Common myeloid progenitor, CD34-positive (primary cell): ENCODE measurements at regions not wholly inside any gene's neighbourhood (a gene's known extent, or its start where the extent isn't known, plus 50 kb on each side); places are given as distances from the start of the nearest gene placed in this dataset.

ENCODE experiments used
- CTCF ChIA-PET: fragments of 350-600 bp; sonication (Branson Sonifier 250); formaldehyde crosslinking; loops from one replicate; lab custom pipeline; 2021; ENCODE audit warnings: antibody characterized with exemption; lab: Charles Lee
- POLR2A ChIA-PET: fragments of 350-600 bp; sonication (Branson Sonifier 250); formaldehyde crosslinking; loops from one replicate; lab custom pipeline; 2021; ENCODE audit warnings: antibody characterized with exemption; lab: Charles Lee
- DNase-seq, 3 donors: peaks; one replicate each; pipeline versions ENCODE4 v3.0.0 to v3.0.0-alpha.2; 2013
- H3K27ac ChIP-seq, 2 experiments: 1 replicate in 1 of 2; 2 replicates in 1 of 2; pipeline ENCODE4 v1.7.0; 2013; ENCODE audit warnings: inconsistent platforms in 2 of 2, low read length in 2 of 2, mild to moderate bottlenecking in 2 of 2, low read depth in 1 of 2, moderate library complexity in 1 of 2; ENCODE audit not compliant: severe bottlenecking in 2 of 2, insufficient read depth in 1 of 2, poor library complexity in 1 of 2
- H3K27me3 ChIP-seq, 5 experiments: replicated peaks in 2 of 5; 1 replicate in 3 of 5; 2 replicates in 2 of 5; pipeline versions ENCODE4 v1.6.1 to v1.7.0; 2013; ENCODE audit warnings: low read length in 4 of 5, mild to moderate bottlenecking in 2 of 5, moderate library complexity in 2 of 5, inconsistent platforms in 1 of 5; ENCODE audit not compliant: insufficient read depth in 5 of 5, control insufficient read depth in 4 of 5
- H3K36me3 ChIP-seq, 4 experiments: 1 replicate in 2 of 4; 2 replicates in 2 of 4; pipeline versions ENCODE4 v1.6.1 to v1.7.0; 2013; ENCODE audit warnings: low read length in 3 of 4, control low read depth in 1 of 4, mild to moderate bottlenecking in 1 of 4; ENCODE audit not compliant: control insufficient read depth in 4 of 4, insufficient read depth in 4 of 4
- H3K4me1 ChIP-seq, 4 experiments: 1 replicate in 3 of 4; 2 replicates in 1 of 4; pipeline versions ENCODE4 v1.6.1 to v1.7.1; 2013; ENCODE audit warnings: low read length in 3 of 4, mild to moderate bottlenecking in 3 of 4, control low read depth in 1 of 4, inconsistent platforms in 1 of 4, moderate library complexity in 1 of 4; ENCODE audit not compliant: control insufficient read depth in 4 of 4, insufficient read depth in 4 of 4; ENCODE audit errors: control extremely low read depth in 1 of 4
- H3K4me3 ChIP-seq, 7 experiments: 1 replicate in 4 of 7; 2 replicates in 3 of 7; pipeline versions ENCODE4 v1.5.1 to v1.7.0; 2013; ENCODE audit warnings: mild to moderate bottlenecking in 7 of 7, low read length in 6 of 7, moderate library complexity in 6 of 7, inconsistent platforms in 2 of 7, low read depth in 2 of 7, control low read depth in 1 of 7; ENCODE audit not compliant: insufficient read depth in 4 of 7, control insufficient read depth in 1 of 7; ENCODE audit errors: extremely low read depth in 1 of 7
- H3K9me3 ChIP-seq, 5 experiments: 1 replicate in 4 of 5; 2 replicates in 1 of 5; pipeline versions ENCODE4 v1.6.1 to v1.7.1; 2013; ENCODE audit warnings: low read length in 4 of 5, mild to moderate bottlenecking in 2 of 5, inconsistent platforms in 1 of 5, low read depth in 1 of 5, moderate library complexity in 1 of 5; ENCODE audit not compliant: control insufficient read depth in 4 of 5, insufficient read depth in 2 of 5; ENCODE audit errors: control extremely low read depth in 1 of 5
- WGBS: methylation state at CpG from one replicate; pipeline ENCODE4 v1.1.5; 2013; ENCODE audit not compliant: insufficient coverage; 5-methylcytosine and 5-hydroxymethylcytosine counted together

- peak overlapping the region in 1 of 7 experiments; percentile 28 for H3K4me3 ChIP-seq
- no peaks in the 10 kb centered on the region for H3K36me3 ChIP-seq
- 10% methylated on average over 2 of the region's 7 CpGs for WGBS
- peak in 2 of 3 donors; percentile 48 to 54 for DNase-seq
- no peaks in the 10 kb centered on the region for H3K27me3 ChIP-seq
- CTCF ChIA-PET, result interaction anchor here (0.8 to 8.4 kb wide), 9 partner anchors 9 to 526 kb away, joined by 3 to 69 read pairs (median 4); no protein-coding TSS in a partner anchor
- peaks cover 30 to 92% (median 70%) of the 10 kb centered on the region in 4 experiments for H3K4me1 ChIP-seq
- H3K27ac ChIP-seq, result peak overlapping the region; percentile 2 to 54
- no peaks in the 10 kb centered on the region for H3K9me3 ChIP-seq
- POLR2A ChIA-PET, result no interaction called here
Observed at GRCh38 chr6:6716998-6717763, 128.7 kb downstream of the LY86 start.

GRCh38 chr6:6717953-6718352 is 129.4 kb downstream of the LY86 start:
- peak in 2 of 3 donors; percentile 77 to 79 for DNase-seq
- WGBS, result 50% methylated on average over 2 of the region's 3 CpGs
- Histone ChIP-seq H3K4me3 (peak overlapping the region in 3 of 7 experiments; percentile 13 to 36 (median 23)), H3K4me1 (peaks cover 27 to 92% (median 69%) of the 10 kb centered on the region in 4 experiments), H3K36me3 (no peaks in the 10 kb centered on the region), H3K27ac (peak overlapping the region; percentile 11 to 68), H3K9me3 (no peaks in the 10 kb centered on the region), H3K27me3 (no peaks in the 10 kb centered on the region)
- CTCF ChIA-PET, result interaction anchor here (0.6 to 8.4 kb wide), 10 partner anchors 8 to 525 kb away, joined by 3 to 69 read pairs (median 4); no protein-coding TSS in a partner anchor
- POLR2A ChIA-PET, result no interaction called here

- H3K4me3 ChIP-seq, result no peak overlapping the region
- no peaks in the 10 kb centered on the region for H3K9me3 ChIP-seq
- H3K36me3 ChIP-seq, result no peaks in the 10 kb centered on the region
- ChIA-PET CTCF (interaction anchor here (1.0 to 8.4 kb wide), 15 partner anchors 9 to 554 kb away, joined by 3 to 69 read pairs (median 6); no protein-coding TSS in a partner anchor), POLR2A (no interaction called here)
- DNase-seq, result no peak
- H3K27me3 ChIP-seq, result no peaks in the 10 kb centered on the region
- WGBS, result 17% methylated on average over 2 of the region's 2 CpGs
- H3K27ac ChIP-seq, result no peak overlapping the region
- H3K4me1 ChIP-seq, result peaks cover 28 to 98% (median 81%) of the 10 kb centered on the region in 4 experiments
Observed at GRCh38 chr6:6721606-6722005, 133.1 kb downstream of the LY86 start.

- peaks cover 27 to 95% (median 75%) of the 10 kb centered on the region in 4 experiments for H3K4me1 ChIP-seq
- 100% methylated on average over 3 of the region's 5 CpGs for WGBS
- POLR2A ChIA-PET, result no interaction called here
- DNase-seq, result no peak
- H3K36me3 ChIP-seq, result no peaks in the 10 kb centered on the region
- no peak overlapping the region for H3K4me3 ChIP-seq
- H3K9me3 ChIP-seq, result no peaks in the 10 kb centered on the region
- H3K27ac ChIP-seq, result no peak overlapping the region
- H3K27me3 ChIP-seq, result no peaks in the 10 kb centered on the region
- CTCF ChIA-PET, result interaction anchor here (0.6 to 8.4 kb wide), 15 partner anchors 9 to 553 kb away, joined by 3 to 69 read pairs (median 12); no protein-coding TSS in a partner anchor
Observed at GRCh38 chr6:6722195-6722594, 133.7 kb downstream of the LY86 start.

- ChIA-PET CTCF (interaction anchor here (0.8 to 8.4 kb wide), 21 partner anchors 11 to 566 kb away, joined by 3 to 69 read pairs (median 4); no protein-coding TSS in a partner anchor), POLR2A (interaction anchor here (0.6 kb wide), 1 partner anchor 330 kb away, joined by 3 read pairs; no protein-coding TSS in a partner anchor)
- DNase-seq, result peak in 1 of 3 donors; percentile 28
- 83% methylated on average over 1 of the region's 1 CpG for WGBS
- Histone ChIP-seq H3K36me3 (no peaks in the 10 kb centered on the region), H3K27ac (peak overlapping the region; percentile 4 to 59), H3K4me1 (peaks cover 17 to 90% (median 64%) of the 10 kb centered on the region in 4 experiments), H3K9me3 (no peaks in the 10 kb centered on the region), H3K4me3 (peak overlapping the region in 4 of 7 experiments; percentile 32 to 62 (median 48)), H3K27me3 (no peaks in the 10 kb centered on the region)
Observed at GRCh38 chr6:6723361-6723760, 134.8 kb downstream of the LY86 start.

- peak in 2 of 3 donors; percentile 49 to 60 for DNase-seq
- Histone ChIP-seq H3K27me3 (no peaks in the 10 kb centered on the region), H3K4me3 (peak overlapping the region in 6 of 7 experiments; percentile 20 to 62 (median 40)), H3K4me1 (peaks cover 16 to 87% (median 57%) of the 10 kb centered on the region in 4 experiments), H3K27ac (peak overlapping the region; percentile 4 to 59), H3K36me3 (no peaks in the 10 kb centered on the region), H3K9me3 (no peaks in the 10 kb centered on the region)
- ChIA-PET POLR2A (interaction anchor here (0.6 to 1.4 kb wide), 2 partner anchors 12 to 329 kb away, joined by 3 to 5 read pairs; no protein-coding TSS in a partner anchor), CTCF (interaction anchor here (0.7 to 8.4 kb wide), 22 partner anchors 11 to 566 kb away, joined by 3 to 69 read pairs (median 4); no protein-coding TSS in a partner anchor)
- 4% methylated on average over 13 of the region's 16 CpGs for whole genome bisulfite sequencing
Observed at GRCh38 chr6:6723921-6724538, 135.5 kb downstream of the LY86 start.
